NCI-H187 treated with DMSO at 0.1 percent for 48 hours (cell line): ENCODE measurements at regions not wholly inside any gene's neighbourhood (a gene's known extent, or its start where the extent isn't known, plus 50 kb on each side); places are given as distances from the start of the nearest gene placed in this dataset.
"Not testable (repeated sequence)": the region's sequence is repeated elsewhere in the genome, so short reads cannot be mapped to it uniquely, and the experiment has no call there.

Experiments used
- DNase-seq: peaks from one replicate; lab custom pipeline; 2025; lab: John Stamatoyannopoulos, UW

DNA sequence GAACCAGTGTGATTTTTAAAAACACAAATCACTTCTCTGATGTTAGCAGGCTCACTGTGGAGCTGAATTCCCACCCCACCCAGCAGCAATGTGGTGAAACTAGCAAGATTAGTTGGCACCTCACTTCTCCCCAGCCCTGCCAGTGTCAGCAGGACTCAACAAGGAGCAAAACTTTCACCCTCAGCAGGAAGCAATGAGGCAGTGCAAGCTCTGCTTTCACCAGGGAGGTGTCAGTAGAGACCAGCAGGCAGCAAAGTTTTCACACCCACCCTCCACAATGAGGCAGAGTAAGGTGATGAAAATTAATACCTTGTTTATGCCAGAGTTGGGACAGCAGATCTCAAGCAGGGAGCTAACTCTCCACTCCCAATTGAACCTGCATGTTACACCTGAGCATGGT lies 565.0 kb downstream of the CETN3 start:
- no peak for DNase-seq

DNA sequence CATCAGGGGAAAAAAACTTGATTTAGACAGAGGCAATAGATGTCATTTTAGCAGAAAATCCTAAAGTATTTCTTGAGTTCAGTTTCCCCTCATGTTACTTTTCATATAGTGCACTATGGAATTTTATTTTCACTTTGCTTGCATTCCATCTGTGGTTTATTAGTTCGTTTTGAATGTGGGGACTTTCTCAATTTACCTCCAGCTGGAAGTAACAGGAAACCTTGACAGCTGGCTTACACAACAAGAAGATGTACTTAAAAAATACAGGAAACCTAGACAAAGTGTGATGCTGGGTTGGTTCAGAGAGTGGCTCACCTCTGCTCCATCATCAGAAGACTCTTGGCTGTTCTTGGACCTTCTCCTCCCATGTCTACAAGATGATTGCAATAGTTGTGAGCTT lies 567.0 kb downstream of the CETN3 start:
- no peak for DNase-seq

GRCh38 chr5:89840906-89841305 lies 568.6 kb downstream of the CETN3 start:
- no peak for DNase-seq

GRCh38 chr5:89830691-89831090 lies 578.9 kb downstream of the CETN3 start:
- no peak for DNase-seq

GRCh38 chr5:89827960-89828359 lies 581.6 kb downstream of the CETN3 start:
- DNase-seq = no peak

DNA sequence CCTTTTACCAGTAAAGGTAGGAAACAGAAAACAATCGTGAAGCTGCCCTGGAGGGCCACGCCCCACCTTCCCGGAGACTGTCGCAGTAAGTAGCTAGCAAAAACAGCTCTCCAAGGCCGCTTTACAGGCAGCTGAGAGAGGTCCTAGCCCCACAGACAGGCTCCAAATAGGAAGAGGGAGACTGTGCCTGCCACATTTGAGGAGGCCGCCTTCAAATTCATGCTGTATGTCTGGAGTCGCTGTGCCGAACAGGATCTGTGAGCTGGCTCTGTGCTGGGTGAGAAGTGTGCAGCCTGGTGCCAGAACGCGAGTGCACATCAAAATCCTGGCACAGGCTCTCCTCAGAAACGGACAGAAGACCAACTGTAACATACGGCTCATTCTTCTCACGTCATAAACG lies 582.2 kb downstream of the CETN3 start:
- DNase-seq = no peak

GRCh38 chr5:89826938-89827337 lies 582.6 kb downstream of the CETN3 start:
- no peak for DNase-seq

DNA sequence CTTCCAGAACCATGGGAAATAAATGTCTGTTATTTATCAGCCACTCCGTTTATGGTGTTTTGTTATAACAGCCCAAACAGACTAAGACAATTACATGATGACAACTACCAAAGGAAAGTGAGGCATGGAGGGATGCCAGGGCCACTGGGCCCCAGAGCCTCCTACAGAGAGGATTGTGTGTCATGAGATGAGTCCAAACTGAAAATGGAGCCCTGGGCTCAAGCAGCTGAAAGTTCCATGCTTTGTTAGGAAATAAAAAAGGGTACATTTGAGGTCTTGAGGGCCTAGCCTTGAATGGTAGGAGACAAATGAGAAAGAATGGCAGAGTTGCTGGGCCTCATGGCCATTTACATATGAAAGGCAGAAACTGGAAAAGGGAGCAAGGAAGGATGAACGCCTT lies 586.5 kb downstream of the CETN3 start:
- no peak for DNase-seq

GRCh38 chr5:89817841-89818240 lies 591.7 kb downstream of the CETN3 start:
- no peak for DNase-seq

- DNase-seq = no peak
Observed at GRCh38 chr5:89816038-89816437, 593.5 kb downstream of the CETN3 start.

GRCh38 chr5:89800735-89801134 lies 608.8 kb downstream of the CETN3 start:
- DNase-seq = not testable (repeated sequence)

GRCh38 chr5:89794504-89794903 lies 615.1 kb downstream of the CETN3 start:
- DNase-seq = not testable (repeated sequence)

DNA sequence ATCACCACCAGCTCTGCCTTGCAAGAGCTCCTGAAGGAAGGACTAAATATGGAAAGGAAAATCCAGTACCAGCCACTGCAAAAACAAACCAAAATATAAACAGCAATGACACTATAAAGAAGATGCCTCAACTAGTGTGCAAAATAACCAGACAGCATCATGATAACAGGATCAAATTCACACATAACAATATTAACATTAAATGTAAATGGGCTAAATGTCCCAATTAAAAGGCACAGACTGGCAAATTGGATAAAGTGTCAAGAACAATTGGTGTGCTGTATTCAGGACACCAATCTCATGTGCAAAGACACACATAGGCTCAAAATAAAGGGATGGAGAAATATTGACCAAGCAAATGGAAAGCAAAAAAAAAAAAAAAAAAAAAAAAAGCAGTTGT lies 629.8 kb downstream of the CETN3 start:
- DNase-seq = not testable (repeated sequence)

DNA sequence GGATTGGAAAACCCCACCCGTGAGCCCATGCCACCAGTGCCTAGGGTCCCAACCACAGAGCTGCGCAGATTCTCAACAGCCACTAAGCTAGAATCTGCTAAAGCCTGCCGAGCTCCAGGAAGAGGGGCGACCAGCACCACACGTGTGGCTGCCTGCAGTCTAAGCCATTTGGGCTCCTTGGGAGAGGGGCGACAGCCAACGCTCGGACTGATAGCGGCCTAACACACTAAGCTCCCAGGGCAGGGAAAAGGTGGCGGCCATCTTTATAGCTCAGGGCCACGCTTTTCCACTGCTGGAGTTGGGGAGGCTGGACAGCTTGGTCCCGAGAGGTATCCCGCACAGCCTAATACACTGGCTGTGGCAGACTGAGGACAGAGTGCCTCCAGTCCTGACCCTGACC lies 631.8 kb downstream of the CETN3 start:
- DNase-seq = no peak

DNA sequence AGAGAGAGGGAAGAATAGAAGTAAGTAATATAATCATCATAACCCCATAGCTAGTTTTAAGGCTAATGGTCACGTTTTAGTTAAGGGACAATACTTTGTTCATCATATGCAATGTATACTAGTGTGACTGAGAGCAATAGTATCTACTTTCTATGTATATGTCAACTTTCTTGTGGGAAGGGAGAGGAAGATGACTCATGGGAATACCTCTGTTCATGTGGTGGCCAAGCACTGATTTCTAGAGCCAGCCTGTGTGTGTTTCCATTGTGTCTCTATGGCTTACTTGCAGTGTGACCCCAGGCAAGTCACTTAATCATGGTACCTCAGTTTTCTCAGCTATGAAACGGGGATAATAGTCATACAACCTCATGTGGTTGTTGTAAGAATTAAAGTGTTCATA lies 639.6 kb downstream of the CETN3 start:
- DNase-seq = no peak

- DNase-seq = no peak
Observed at GRCh38 chr5:89759802-89760201, 649.8 kb downstream of the CETN3 start.

DNA sequence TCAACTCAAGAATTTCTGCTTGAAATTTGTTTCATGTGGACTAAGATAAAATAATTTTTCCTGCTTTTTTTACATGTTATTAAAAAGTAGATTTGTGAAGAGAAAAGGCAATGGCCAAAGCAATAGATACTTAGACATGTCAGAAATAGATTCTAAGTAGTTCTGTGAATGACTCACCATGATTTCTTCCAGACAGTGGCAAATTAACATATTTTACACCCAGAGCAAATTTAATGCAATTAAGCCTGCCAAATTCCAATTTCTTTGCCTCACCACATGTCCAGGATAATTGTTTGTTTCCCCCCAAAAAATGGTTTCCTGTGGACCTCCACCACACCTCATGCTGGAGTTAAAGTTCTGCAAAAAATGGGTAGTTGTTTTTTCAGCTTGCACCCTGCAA lies 651.4 kb downstream of the CETN3 start:
- no peak for DNase-seq

GRCh38 chr5:89756955-89757354 lies 652.6 kb downstream of the CETN3 start:
- DNase-seq = no peak

DNA sequence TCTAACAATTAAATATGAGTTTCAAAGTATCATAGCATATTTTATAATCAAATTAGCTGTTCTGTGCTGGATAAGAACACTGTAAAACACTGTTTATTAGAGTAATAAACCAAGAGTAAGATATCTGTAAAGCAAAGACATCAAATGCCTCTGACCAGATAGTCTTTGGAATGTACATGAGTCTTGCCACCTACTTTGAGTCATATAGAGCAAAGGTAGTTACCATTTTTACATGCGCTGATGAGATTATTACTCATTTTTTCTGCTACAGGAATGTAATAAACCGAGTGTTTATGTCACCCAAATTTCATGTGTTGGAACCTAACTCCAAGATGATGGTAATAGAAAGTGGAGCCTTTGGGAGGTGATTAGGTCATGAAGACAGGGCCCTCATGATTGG lies 654.5 kb downstream of the CETN3 start:
- no peak for DNase-seq

GRCh38 chr5:89735082-89735481 lies 674.5 kb downstream of the CETN3 start:
- DNase-seq = no peak

DNA sequence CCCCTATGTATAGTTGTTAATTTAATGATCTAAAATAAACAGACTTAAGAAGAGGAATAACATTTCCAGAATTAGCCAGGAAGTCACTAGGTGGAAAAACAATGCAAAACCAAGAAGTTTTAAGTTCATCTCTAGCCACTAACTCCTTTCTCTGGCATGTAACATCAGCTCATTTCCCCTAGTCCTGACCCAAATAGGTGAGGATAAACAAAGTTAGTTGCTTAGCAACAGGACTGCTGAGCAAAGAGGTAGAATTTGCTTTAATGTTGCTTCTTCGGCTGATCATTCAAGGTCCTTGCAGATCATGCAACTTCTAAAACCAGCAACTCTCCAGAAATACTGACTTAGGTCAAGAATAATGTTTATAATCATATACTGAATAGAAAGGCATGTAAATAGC lies 675.8 kb downstream of the CETN3 start:
- DNase-seq = no peak

DNA sequence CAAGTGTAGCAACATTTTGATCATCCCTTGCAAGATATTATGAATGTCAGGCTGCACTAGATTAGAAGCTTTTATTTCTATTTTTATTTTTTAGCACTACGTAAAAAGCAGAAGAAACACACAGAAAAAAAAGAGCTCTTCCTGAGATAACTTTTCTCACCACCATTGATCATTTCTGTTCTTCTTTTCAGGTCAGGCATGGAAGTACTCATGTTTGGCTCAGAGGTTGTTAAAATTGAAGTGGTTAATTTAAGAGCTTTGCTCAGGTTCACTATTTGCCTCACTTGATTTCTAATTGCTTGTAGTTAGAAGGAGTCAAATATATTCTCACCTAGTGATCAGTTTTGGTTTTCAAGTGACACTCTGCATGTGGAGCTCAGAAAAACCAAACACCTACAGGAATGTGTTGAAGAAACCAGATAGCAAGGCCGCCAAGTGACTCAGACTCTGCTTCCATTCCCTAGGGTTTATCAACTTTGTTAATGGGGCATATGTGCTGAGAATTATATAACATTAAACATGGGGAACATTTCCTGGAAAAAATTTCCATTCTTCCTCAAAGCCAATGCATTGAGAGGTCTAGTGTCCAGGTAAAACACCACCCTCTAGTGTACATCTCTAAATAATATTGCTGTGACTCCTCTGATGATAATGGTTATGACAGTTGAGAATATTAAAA lies 679.8 kb downstream of the CETN3 start:
- DNase-seq = no peak

DNA sequence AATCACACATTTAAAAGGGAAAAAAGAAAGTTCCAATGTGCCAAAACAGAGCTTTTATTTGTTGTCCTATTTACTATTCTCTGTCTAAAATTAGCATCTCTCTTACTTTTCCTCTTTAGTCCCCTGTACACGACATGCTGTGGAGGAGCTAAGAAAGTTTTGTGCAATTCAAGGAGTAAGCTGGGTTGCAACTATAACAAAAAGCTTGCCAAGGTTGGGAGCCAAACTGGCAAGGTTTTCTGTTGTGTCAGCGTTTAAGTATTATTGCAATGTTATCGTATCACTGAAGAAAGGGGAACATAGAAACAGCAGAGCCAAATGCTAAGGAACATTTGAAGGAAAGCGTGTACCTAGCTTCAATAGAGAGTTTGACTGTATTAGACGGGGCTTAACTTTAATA lies 680.8 kb downstream of the CETN3 start:
- no peak for DNase-seq

DNA sequence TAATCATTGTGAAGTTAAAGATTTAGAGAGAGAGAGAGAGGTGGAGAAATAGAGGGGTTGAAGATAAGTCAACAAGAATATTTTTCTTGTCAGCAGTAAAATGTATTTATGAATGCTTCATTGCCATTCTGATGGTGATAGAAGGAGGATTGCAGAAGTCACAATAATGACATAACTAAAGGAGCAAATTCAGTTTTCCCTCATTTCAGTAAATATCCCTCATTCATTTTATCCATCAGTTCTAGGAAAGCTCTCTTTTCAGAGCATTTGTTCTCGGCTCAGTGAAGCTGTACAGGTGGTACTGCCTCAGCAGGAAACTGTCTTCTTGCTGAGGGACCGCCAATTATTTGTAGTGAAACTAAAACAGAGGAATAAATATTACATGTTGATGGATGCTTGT lies 681.4 kb downstream of the CETN3 start:
- no peak for DNase-seq
